SU-DHL-6 (cell line): ENCODE measurements at regions not wholly inside any gene's neighbourhood (a gene's known extent, or its start where the extent isn't known, plus 50 kb on each side); places are given as distances from the start of the nearest gene placed in this dataset.

Experiments used
- CTCF ChIP-seq: fragments of 200-600 bp; sonication (generic); IDR thresholded peaks from one replicate; pipeline ENCODE4 v1.5.1; 2017; ENCODE audit warnings: antibody characterized with exemption, mild to moderate bottlenecking, low read length, moderate library complexity; ENCODE audit not compliant: insufficient read depth, poor library complexity, severe bottlenecking
- EZH2phosphoT487 ChIP-seq: fragments of 200-600 bp; sonication (generic), shearing (Covaris generic); conservative IDR thresholded peaks from 2 replicates; pipeline ENCODE4 v1.6.1; 2018; ENCODE audit warnings: mild to moderate bottlenecking, antibody characterized with exemption, low read length, moderate library complexity, mixed read lengths

GRCh38 chr21:15430577-15430976, 299.2 kb upstream of the USP25 start:
- TF ChIP-seq CTCF (no peak), EZH2phosphoT487 (no peak)
